ENCODE measurements at regions not wholly inside any gene's neighbourhood (a gene's known extent, or its start where the extent isn't known, plus 50 kb on each side); places are given as distances from the start of the nearest gene placed in this dataset.
A peak's percentile ranks its signal among the peaks of the same experiment; 100 is the strongest.
"Not testable (repeated sequence)": the region's sequence is repeated elsewhere in the genome, so short reads cannot be mapped to it uniquely, and the experiment has no call there.

- no peak for DNase-seq
- H3K4me3 ChIP-seq = no peak overlapping the region
- peaks cover 0 to 7% (median 0%) of the 10 kb centered on the region in 4 donors for H3K4me1 ChIP-seq
- no peak for TF ChIP-seq CTCF (IDR thresholded peaks at IDR 0.05)
- no peaks in the 10 kb centered on the region for H3K27me3 ChIP-seq
- H3K9me3 ChIP-seq = no peaks in the 10 kb centered on the region
- H3K27ac ChIP-seq = no peak overlapping the region
- H3K36me3 ChIP-seq = no peaks in the 10 kb centered on the region
- intact Hi-C loops (cut with DNase I; ENCODE audit: low total_unique reads) = no loop called here
Observed at GRCh38 chr12:23140710-23141109, 515.7 kb downstream of the ETNK1 start.

- Histone ChIP-seq H3K27me3 (no peaks in the 10 kb centered on the region), H3K4me1 (peaks cover 0 to 7% (median 0%) of the 10 kb centered on the region in 4 donors), H3K9me3 (no peaks in the 10 kb centered on the region), H3K36me3 (no peaks in the 10 kb centered on the region), H3K27ac (no peak overlapping the region), H3K4me3 (no peak overlapping the region)
- no peak for DNase-seq
- intact Hi-C loops (cut with DNase I; ENCODE audit: low total_unique reads) = no loop called here
- no peak for TF ChIP-seq CTCF (IDR thresholded peaks at IDR 0.05)
Observed at GRCh38 chr12:23141335-23141734, 516.4 kb downstream of the ETNK1 start.

DNA sequence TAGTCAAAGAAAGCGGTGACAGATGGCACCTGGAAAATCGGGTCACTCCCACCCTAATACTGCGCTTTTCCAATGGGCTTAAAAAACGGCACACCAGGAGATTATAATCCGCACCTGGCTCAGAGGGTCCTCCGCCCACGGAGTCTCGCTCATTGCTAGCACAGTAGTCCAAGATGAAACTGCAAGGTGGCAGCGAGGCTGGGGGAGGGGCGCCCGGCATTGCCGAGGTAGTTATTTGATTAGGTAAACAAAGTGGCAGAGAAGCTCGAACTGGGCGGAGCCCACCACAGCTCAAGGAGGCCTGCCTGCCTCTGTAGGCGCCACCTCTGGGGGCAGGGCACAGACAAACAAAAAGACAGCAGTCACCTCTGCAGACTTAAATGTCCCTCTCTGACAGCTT, 521.1 kb downstream of the ETNK1 start:
- H3K36me3 ChIP-seq; H3K4me1 ChIP-seq; H3K4me3 ChIP-seq; DNase-seq; intact Hi-C loops (cut with DNase I; ENCODE audit: low total_unique reads); H3K27ac ChIP-seq; H3K9me3 ChIP-seq; H3K27me3 ChIP-seq: not testable (repeated sequence)

DNA sequence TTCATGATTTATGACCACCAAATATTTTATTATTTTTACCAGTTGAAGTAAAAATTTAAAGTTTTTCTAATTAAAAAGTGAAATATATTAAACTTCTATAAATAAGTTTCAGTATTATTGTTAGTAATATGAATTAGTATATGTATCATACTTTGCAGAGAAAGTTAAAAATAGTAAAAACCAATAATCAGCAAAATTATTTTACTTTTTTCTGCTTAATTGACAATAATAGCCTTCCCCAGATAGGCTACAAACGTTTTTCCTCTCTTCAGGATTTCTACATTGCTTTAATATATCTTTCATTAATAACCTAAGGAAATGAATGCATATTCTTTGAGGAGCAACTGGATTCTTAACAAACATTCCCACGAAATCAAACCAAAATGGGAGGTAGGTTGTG, 543.5 kb downstream of the ETNK1 start:
- intact Hi-C loops (cut with DNase I; ENCODE audit: low total_unique reads) = no loop called here

DNA sequence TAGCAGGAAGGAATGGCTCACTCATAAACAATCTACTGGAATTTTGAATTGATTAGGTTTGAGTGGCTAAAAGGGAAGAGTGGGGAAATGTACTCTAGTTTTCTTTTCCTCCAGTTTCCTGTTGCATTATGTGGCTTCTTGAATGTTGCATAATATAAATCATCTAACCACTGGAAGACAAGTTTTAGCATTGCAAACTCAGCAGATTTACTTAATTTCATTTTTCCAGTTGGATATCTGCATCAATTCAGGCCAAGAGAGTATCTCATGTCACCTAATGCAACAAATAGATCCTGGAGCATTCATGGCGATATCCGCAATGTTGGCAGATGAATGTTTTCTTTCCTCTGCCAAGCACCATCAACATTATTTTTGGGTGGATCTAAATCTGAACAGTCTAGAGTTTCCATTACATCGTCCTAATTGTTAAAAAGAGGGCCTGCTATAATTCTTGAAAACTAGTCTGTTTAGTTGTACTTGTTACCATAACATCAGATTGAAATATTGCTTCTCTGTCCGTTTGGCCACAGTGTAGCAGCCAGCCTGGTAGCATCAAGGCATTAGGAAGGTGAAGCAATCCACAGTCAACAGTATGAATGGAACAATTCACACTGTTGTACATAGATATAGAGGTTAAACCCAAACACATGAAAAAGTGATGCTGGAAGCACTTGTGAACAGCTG, 544.2 kb downstream of the ETNK1 start:
- Histone ChIP-seq H3K27ac (peak overlapping the region; percentile 1 to 26), H3K4me1 (peaks cover 0 to 18% (median 2%) of the 10 kb centered on the region in 4 donors), H3K27me3 (no peaks in the 10 kb centered on the region), H3K9me3 (peaks cover 0 to 10% (median 0%) of the 10 kb centered on the region in 3 donors), H3K36me3 (no peaks in the 10 kb centered on the region), H3K4me3 (no peak overlapping the region)
- intact Hi-C loops (cut with DNase I; ENCODE audit: low total_unique reads) = no loop called here
- DNase-seq = no peak
- TF ChIP-seq CTCF (IDR thresholded peaks at IDR 0.05) = no peak

More for the DNA sequence above, 543.5 kb downstream of the ETNK1 start:
- no peak overlapping the region for H3K27ac ChIP-seq
- H3K4me1 ChIP-seq = peaks cover 0 to 18% (median 2%) of the 10 kb centered on the region in 4 donors
- no peak for TF ChIP-seq CTCF (IDR thresholded peaks at IDR 0.05)
- no peaks in the 10 kb centered on the region for H3K27me3 ChIP-seq
- no peak for DNase-seq
- no peak overlapping the region for H3K4me3 ChIP-seq
- H3K36me3 ChIP-seq = no peaks in the 10 kb centered on the region
- peaks cover 0 to 10% (median 0%) of the 10 kb centered on the region in 3 donors for H3K9me3 ChIP-seq

GRCh38 chr12:23169696-23170013, 544.7 kb downstream of the ETNK1 start:
- H3K27ac ChIP-seq = peak overlapping the region; percentile 1 to 26
- H3K9me3 ChIP-seq = peaks cover 0 to 10% (median 0%) of the 10 kb centered on the region in 3 donors
- no peak for DNase-seq
- no peaks in the 10 kb centered on the region for H3K27me3 ChIP-seq
- H3K4me3 ChIP-seq = no peak overlapping the region
- peaks cover 0 to 18% (median 2%) of the 10 kb centered on the region in 4 donors for H3K4me1 ChIP-seq
- no peak for TF ChIP-seq CTCF (IDR thresholded peaks at IDR 0.05)
- intact Hi-C loops (cut with DNase I; ENCODE audit: low total_unique reads) = no loop called here
- H3K36me3 ChIP-seq = no peaks in the 10 kb centered on the region

Measured in tibial artery (tissue), 4 donors.